ENCODE measurements at regions not wholly inside any gene's neighbourhood (a gene's known extent, or its start where the extent isn't known, plus 50 kb on each side); places are given as distances from the start of the nearest gene placed in this dataset.

GRCh38 chr12:116639765-116640164 is 80.6 kb downstream of the MAP1LC3B2 start:
- TF ChIP-seq POLR2A (IDR thresholded peaks at IDR 0.05; ENCODE audit: extremely low read depth, insufficient read length) (no peak), CTCF (IDR thresholded peaks at IDR 0.05; ENCODE audit: low read depth, low read length) (no peak), MYC (IDR thresholded peaks at IDR 0.05; ENCODE audit: low read depth, low read length) (no peak), MAX (IDR thresholded peaks at IDR 0.05; ENCODE audit: low read depth, low read length) (no peak)
- DNase-seq (ENCODE audit: low read depth): peak; percentile 49
- H3K4me3 ChIP-seq (ENCODE audit: low read depth, low read length): no peak overlapping the region

DNA sequence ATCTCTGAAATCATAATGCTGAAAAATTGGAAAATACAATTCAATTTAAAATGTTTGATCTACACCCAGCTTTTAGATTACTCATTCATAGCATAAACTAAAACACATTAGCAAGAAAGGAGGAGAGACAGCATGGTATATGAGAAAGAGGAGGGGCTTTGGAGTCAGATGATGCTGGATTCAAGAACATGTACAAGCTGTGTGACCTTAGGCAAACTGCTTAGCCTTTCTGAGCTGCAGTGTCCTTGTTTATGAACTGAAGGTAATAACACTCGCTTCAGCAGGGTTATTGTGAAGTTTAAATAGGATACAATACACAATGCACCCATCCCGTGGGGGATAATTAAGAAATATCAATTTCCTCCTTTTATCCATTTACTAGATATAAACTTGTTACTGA is 79.2 kb downstream of the MAP1LC3B2 start:
- TF ChIP-seq POLR2A (IDR thresholded peaks at IDR 0.05; ENCODE audit: extremely low read depth, insufficient read length): no peak
- TF ChIP-seq CTCF (IDR thresholded peaks at IDR 0.05; ENCODE audit: low read depth, low read length): no peak
- TF ChIP-seq MAX (IDR thresholded peaks at IDR 0.05; ENCODE audit: low read depth, low read length): no peak
- no peak for TF ChIP-seq MYC (IDR thresholded peaks at IDR 0.05; ENCODE audit: low read depth, low read length)
- no peak overlapping the region for H3K4me3 ChIP-seq (ENCODE audit: low read depth, low read length)
- DNase-seq (ENCODE audit: low read depth): no peak

DNA sequence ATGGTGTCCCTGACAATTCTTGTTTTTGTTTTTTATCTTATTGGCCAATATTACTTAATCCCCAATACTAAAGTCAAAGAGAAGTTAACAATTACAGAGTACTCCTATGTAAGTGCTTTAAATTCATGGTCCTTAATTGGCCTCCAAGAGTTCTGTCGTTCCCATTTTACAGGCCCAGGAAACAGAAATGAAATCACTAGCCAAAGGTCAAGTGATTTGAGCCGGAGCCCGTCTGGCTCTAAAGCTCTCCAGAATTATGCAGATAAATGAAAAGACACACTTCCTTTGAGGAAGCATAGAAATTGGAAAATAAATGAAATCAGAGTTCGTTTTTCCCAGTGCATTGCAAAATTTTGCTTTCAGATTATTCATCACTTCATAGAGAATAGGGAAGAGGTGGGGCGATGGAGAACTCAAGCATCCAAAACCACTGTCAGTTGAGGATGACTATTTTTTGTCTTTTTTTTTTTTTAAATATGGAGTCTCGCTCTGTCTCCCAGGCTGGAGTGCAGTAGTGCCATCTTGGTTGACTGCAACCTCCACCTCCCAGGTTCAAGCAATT is 78.5 kb downstream of the MAP1LC3B2 start:
- no peak for TF ChIP-seq POLR2A (IDR thresholded peaks at IDR 0.05; ENCODE audit: extremely low read depth, insufficient read length)
- TF ChIP-seq MYC (IDR thresholded peaks at IDR 0.05; ENCODE audit: low read depth, low read length): no peak
- TF ChIP-seq MAX (IDR thresholded peaks at IDR 0.05; ENCODE audit: low read depth, low read length): no peak
- no peak for TF ChIP-seq CTCF (IDR thresholded peaks at IDR 0.05; ENCODE audit: low read depth, low read length)
- no peak overlapping the region for H3K4me3 ChIP-seq (ENCODE audit: low read depth, low read length)
- no peak for DNase-seq (ENCODE audit: low read depth)

GRCh38 chr12:116636608-116637519 is 77.7 kb downstream of the MAP1LC3B2 start:
- DNase-seq (ENCODE audit: low read depth): no peak
- TF ChIP-seq CTCF (IDR thresholded peaks at IDR 0.05; ENCODE audit: low read depth, low read length): no peak
- TF ChIP-seq POLR2A (IDR thresholded peaks at IDR 0.05; ENCODE audit: extremely low read depth, insufficient read length): no peak
- TF ChIP-seq MAX (IDR thresholded peaks at IDR 0.05; ENCODE audit: low read depth, low read length): no peak
- TF ChIP-seq MYC (IDR thresholded peaks at IDR 0.05; ENCODE audit: low read depth, low read length): no peak
- H3K4me3 ChIP-seq (ENCODE audit: low read depth, low read length): no peak overlapping the region

DNA sequence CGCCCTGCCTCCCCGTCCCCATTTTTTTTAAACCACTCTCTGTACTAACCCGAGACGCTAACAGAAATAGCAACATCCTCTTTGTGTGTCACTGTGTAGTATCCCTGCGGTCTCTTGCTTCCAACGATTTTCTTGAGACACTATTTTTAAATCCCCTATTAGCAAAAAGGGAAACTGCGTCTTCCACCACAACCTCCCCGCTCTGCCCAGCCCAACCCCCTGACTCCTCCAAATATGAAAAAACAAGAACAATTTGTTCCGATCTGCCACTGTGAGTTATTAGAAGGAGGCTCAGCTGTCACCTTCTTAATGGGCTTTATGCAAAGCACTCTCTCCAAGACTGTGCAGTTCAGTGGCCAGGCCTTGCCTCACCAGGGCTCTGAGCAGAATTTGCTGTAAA is 76.3 kb downstream of the MAP1LC3B2 start:
- TF ChIP-seq MAX (IDR thresholded peaks at IDR 0.05; ENCODE audit: low read depth, low read length) (no peak; the same call in 1 of the 2 replicates), MYC (IDR thresholded peaks at IDR 0.05; ENCODE audit: low read depth, low read length) (no peak), CTCF (IDR thresholded peaks at IDR 0.05; ENCODE audit: low read depth, low read length) (no peak), POLR2A (IDR thresholded peaks at IDR 0.05; ENCODE audit: extremely low read depth, insufficient read length) (no peak)
- peak overlapping the region; percentile 56 for H3K4me3 ChIP-seq (ENCODE audit: low read depth, low read length)
- DNase-seq (ENCODE audit: low read depth): peak; percentile 99
